GM23338 (cell line): ENCODE measurements at regions not wholly inside any gene's neighbourhood (a gene's known extent, or its start where the extent isn't known, plus 50 kb on each side); places are given as distances from the start of the nearest gene placed in this dataset.

Experiments used
- ATAC-seq: fragments of 200-7000 bp; cut with Tn5 transposase; 3 replicates; pipeline ENCODE4 v1.9.1; 2020
- DNase-seq: peaks from one replicate; pipeline ENCODE4 v3.0.0-alpha.2; 2015; ENCODE audit warnings: low spot score
- H2AFZ ChIP-seq: fragments of 200-600 bp; sonication (generic); 2 replicates; pipeline ENCODE4 v1.8.0; 2016; ENCODE audit warnings: antibody characterized with exemption, mild to moderate bottlenecking, moderate library complexity
- H3F3A ChIP-seq: fragments of 200-600 bp; sonication (generic); replicated peaks from 2 replicates; pipeline ENCODE4 v1.8.0; 2017; ENCODE audit warnings: antibody characterized with exemption, mixed run types, low read depth
- H3K27ac ChIP-seq: fragments of 200-600 bp; sonication (generic); 2 replicates; pipeline ENCODE4 v1.6.1; 2016; ENCODE audit warnings: low read depth
- H3K27me3 ChIP-seq: fragments of 200-600 bp; sonication (generic); 2 replicates; pipeline ENCODE4 v1.8.0; 2016; ENCODE audit warnings: mild to moderate bottlenecking, mixed run types, moderate library complexity; ENCODE audit not compliant: insufficient read depth
- H3K36me3 ChIP-seq: fragments of 200-600 bp; sonication (generic); 2 replicates; pipeline ENCODE4 v1.8.0; 2016; ENCODE audit warnings: mild to moderate bottlenecking; ENCODE audit not compliant: insufficient read depth
- H3K4me1 ChIP-seq: fragments of 200-600 bp; sonication (generic); 2 replicates; pipeline ENCODE4 v1.8.0; 2016; ENCODE audit warnings: mild to moderate bottlenecking, moderate library complexity; ENCODE audit not compliant: insufficient read depth
- H3K4me2 ChIP-seq: fragments of 200-600 bp; sonication (generic); 2 replicates; pipeline ENCODE4 v1.7.1; 2017; ENCODE audit warnings: mixed run types
- H3K4me3 ChIP-seq: fragments of 200-600 bp; sonication (generic); 2 replicates; pipeline ENCODE4 v1.6.1; 2016; ENCODE audit warnings: mixed run types
- H3K79me2 ChIP-seq: fragments of 200-600 bp; sonication (generic); replicated peaks from 2 replicates; pipeline ENCODE4 v1.8.0; 2017; ENCODE audit warnings: mild to moderate bottlenecking; ENCODE audit not compliant: insufficient read depth
- H3K9me2 ChIP-seq: fragments of 200-600 bp; sonication (generic); 2 replicates; pipeline ENCODE4 v1.8.0; 2017; ENCODE audit not compliant: insufficient read depth
- H4K20me1 ChIP-seq: fragments of 200-600 bp; sonication (generic); replicated peaks from 2 replicates; pipeline ENCODE4 v1.8.0; 2017; ENCODE audit warnings: mild to moderate bottlenecking; ENCODE audit not compliant: insufficient read depth
- H3K27ac Mint-ChIP-seq: 2 replicates; pipeline ENCODE4 v1.8.0; 2020; ENCODE audit warnings: inconsistent platforms, mild to moderate bottlenecking, moderate library complexity, mixed read lengths
- H3K27me3 Mint-ChIP-seq: 3 replicates; pipeline ENCODE4 v1.8.0; 2022; ENCODE audit warnings: low read depth, mild to moderate bottlenecking, moderate library complexity, mixed read lengths, inconsistent platforms; ENCODE audit not compliant: insufficient read depth, poor library complexity
- H3K36me3 Mint-ChIP-seq: 3 replicates; pipeline ENCODE4 v1.8.0; 2021; ENCODE audit warnings: low read depth, mild to moderate bottlenecking, inconsistent platforms, moderate library complexity, mixed read lengths
- H3K4me1 Mint-ChIP-seq: 3 replicates; pipeline ENCODE4 v1.8.0; 2020; ENCODE audit warnings: mild to moderate bottlenecking, inconsistent platforms, mixed read lengths
- H3K4me3 Mint-ChIP-seq: 3 replicates; pipeline ENCODE4 v1.8.0; 2021; ENCODE audit warnings: moderate library complexity, mild to moderate bottlenecking, inconsistent platforms, mixed read lengths
- H3K9me3 Mint-ChIP-seq: 3 replicates; pipeline ENCODE4 v1.8.0; 2020; ENCODE audit warnings: moderate library complexity, mild to moderate bottlenecking, inconsistent platforms, mixed read lengths
- CREB1 ChIP-seq: fragments of 250-450 bp; sonication (Bioruptor Pico); IDR thresholded peaks from 2 replicates; pipeline ENCODE4 v1.5.0; 2020; ENCODE audit warnings: low read depth, mild to moderate bottlenecking, moderate library complexity
- EZH2 ChIP-seq: fragments of 200-600 bp; sonication (generic); IDR thresholded peaks from one replicate; pipeline ENCODE4 v1.8.0; 2017; ENCODE audit warnings: antibody characterized with exemption, mild to moderate bottlenecking, low read depth; ENCODE audit not compliant: unreplicated experiment
- EZH2phosphoT487 ChIP-seq: fragments of 200-600 bp; sonication (generic); IDR thresholded peaks from one replicate; pipeline ENCODE4 v1.8.1; 2018; ENCODE audit warnings: antibody characterized with exemption; ENCODE audit not compliant: unreplicated experiment
- JUNB ChIP-seq: IDR thresholded peaks from one replicate; pipeline ENCODE4 v1.6.1; 2016; ENCODE audit warnings: antibody characterized with exemption; ENCODE audit not compliant: unreplicated experiment
- NANOG ChIP-seq: IDR thresholded peaks from 2 replicates; pipeline ENCODE4 v1.6.1; 2016; ENCODE audit warnings: antibody characterized with exemption, borderline replicate concordance
- POLR2AphosphoS5 ChIP-seq: IDR thresholded peaks from 2 replicates; pipeline ENCODE4 v1.6.1; 2016; ENCODE audit warnings: antibody characterized with exemption, low read depth
- STAT1 ChIP-seq: IDR thresholded peaks from one replicate; pipeline ENCODE4 v1.6.1; 2016; ENCODE audit warnings: antibody characterized with exemption; ENCODE audit not compliant: unreplicated experiment
- ZNF114 ChIP-seq: fragments of 250-450 bp; sonication (Bioruptor Pico); IDR thresholded peaks from 2 replicates; pipeline ENCODE4 v1.5.0; 2020; ENCODE audit warnings: mild to moderate bottlenecking, moderate library complexity
- ZNF331 ChIP-seq: fragments of 250-450 bp; sonication (Bioruptor Pico); IDR thresholded peaks from 2 replicates; pipeline ENCODE4 v1.5.0; 2020; ENCODE audit warnings: low read depth, mild to moderate bottlenecking, moderate library complexity
- TF ChIP-seq, protein P1 (sequence below), 2 experiments: fragments of 200-600 bp in 1 of 2; sonication (generic) in 1 of 2; conservative IDR thresholded peaks; 2 replicates each; pipeline versions ENCODE4 v1.5.1 to v1.6.1; 2016 to 2017; ENCODE audit warnings: antibody characterized with exemption in 2 of 2, low read depth in 2 of 2, mild to moderate bottlenecking in 2 of 2, moderate library complexity in 1 of 2
- TF ChIP-seq, protein P2 (sequence below): IDR thresholded peaks from 2 replicates; pipeline ENCODE4 v1.6.1; 2016; ENCODE audit warnings: antibody characterized with exemption
- TF ChIP-seq, protein P3 (sequence below): fragments of 250-450 bp; sonication (Bioruptor Pico); IDR thresholded peaks from 2 replicates; pipeline ENCODE4 v1.5.0; 2020; ENCODE audit warnings: mild to moderate bottlenecking, moderate library complexity
- TF ChIP-seq, protein P4 (sequence below): IDR thresholded peaks from one replicate; pipeline ENCODE4 v1.6.1; 2018; ENCODE audit warnings: antibody characterized with exemption; ENCODE audit not compliant: unreplicated experiment

DNA sequence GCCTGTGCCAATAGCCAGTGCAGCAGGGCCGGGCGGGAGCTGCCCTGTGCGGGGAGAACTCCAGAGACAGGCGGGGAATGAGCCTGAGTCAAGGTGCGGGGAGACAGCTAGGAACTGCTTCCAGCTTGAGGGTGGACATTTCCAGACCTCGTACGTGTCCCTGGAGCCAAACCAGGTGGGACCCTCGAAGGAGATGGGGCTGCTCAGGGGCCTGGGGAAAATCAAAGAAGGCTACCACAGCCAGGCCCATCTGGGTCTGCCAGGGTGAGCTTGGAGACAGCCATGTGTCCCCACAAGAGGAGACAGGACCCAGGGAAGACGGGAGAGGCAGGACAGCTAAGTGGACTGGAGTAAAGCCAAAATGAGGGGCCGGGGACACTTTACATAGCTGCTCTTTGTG, 504.9 kb upstream of the MGMT start:
- H3K4me3 ChIP-seq = no peak overlapping the region
- no peak overlapping the region for H3K27ac ChIP-seq
- TF ChIP-seq, protein P1, sequence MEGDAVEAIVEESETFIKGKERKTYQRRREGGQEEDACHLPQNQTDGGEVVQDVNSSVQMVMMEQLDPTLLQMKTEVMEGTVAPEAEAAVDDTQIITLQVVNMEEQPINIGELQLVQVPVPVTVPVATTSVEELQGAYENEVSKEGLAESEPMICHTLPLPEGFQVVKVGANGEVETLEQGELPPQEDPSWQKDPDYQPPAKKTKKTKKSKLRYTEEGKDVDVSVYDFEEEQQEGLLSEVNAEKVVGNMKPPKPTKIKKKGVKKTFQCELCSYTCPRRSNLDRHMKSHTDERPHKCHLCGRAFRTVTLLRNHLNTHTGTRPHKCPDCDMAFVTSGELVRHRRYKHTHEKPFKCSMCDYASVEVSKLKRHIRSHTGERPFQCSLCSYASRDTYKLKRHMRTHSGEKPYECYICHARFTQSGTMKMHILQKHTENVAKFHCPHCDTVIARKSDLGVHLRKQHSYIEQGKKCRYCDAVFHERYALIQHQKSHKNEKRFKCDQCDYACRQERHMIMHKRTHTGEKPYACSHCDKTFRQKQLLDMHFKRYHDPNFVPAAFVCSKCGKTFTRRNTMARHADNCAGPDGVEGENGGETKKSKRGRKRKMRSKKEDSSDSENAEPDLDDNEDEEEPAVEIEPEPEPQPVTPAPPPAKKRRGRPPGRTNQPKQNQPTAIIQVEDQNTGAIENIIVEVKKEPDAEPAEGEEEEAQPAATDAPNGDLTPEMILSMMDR (conservative IDR thresholded peaks at IDR 0.05; ENCODE audit: low read depth in 2 of 2) = no peak
- TF ChIP-seq NANOG (no peak), ZNF114 (CRISPR knock-in tag) (no peak), POLR2AphosphoS5 (no peak), EZH2phosphoT487 (no peak), STAT1 (no peak), CREB1 (CRISPR knock-in tag) (no peak), ZNF331 (CRISPR knock-in tag) (no peak), JUNB (no peak), EZH2 (no peak)
- TF ChIP-seq, protein P2, sequence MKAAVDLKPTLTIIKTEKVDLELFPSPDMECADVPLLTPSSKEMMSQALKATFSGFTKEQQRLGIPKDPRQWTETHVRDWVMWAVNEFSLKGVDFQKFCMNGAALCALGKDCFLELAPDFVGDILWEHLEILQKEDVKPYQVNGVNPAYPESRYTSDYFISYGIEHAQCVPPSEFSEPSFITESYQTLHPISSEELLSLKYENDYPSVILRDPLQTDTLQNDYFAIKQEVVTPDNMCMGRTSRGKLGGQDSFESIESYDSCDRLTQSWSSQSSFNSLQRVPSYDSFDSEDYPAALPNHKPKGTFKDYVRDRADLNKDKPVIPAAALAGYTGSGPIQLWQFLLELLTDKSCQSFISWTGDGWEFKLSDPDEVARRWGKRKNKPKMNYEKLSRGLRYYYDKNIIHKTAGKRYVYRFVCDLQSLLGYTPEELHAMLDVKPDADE = no peak
- TF ChIP-seq, protein P3, sequence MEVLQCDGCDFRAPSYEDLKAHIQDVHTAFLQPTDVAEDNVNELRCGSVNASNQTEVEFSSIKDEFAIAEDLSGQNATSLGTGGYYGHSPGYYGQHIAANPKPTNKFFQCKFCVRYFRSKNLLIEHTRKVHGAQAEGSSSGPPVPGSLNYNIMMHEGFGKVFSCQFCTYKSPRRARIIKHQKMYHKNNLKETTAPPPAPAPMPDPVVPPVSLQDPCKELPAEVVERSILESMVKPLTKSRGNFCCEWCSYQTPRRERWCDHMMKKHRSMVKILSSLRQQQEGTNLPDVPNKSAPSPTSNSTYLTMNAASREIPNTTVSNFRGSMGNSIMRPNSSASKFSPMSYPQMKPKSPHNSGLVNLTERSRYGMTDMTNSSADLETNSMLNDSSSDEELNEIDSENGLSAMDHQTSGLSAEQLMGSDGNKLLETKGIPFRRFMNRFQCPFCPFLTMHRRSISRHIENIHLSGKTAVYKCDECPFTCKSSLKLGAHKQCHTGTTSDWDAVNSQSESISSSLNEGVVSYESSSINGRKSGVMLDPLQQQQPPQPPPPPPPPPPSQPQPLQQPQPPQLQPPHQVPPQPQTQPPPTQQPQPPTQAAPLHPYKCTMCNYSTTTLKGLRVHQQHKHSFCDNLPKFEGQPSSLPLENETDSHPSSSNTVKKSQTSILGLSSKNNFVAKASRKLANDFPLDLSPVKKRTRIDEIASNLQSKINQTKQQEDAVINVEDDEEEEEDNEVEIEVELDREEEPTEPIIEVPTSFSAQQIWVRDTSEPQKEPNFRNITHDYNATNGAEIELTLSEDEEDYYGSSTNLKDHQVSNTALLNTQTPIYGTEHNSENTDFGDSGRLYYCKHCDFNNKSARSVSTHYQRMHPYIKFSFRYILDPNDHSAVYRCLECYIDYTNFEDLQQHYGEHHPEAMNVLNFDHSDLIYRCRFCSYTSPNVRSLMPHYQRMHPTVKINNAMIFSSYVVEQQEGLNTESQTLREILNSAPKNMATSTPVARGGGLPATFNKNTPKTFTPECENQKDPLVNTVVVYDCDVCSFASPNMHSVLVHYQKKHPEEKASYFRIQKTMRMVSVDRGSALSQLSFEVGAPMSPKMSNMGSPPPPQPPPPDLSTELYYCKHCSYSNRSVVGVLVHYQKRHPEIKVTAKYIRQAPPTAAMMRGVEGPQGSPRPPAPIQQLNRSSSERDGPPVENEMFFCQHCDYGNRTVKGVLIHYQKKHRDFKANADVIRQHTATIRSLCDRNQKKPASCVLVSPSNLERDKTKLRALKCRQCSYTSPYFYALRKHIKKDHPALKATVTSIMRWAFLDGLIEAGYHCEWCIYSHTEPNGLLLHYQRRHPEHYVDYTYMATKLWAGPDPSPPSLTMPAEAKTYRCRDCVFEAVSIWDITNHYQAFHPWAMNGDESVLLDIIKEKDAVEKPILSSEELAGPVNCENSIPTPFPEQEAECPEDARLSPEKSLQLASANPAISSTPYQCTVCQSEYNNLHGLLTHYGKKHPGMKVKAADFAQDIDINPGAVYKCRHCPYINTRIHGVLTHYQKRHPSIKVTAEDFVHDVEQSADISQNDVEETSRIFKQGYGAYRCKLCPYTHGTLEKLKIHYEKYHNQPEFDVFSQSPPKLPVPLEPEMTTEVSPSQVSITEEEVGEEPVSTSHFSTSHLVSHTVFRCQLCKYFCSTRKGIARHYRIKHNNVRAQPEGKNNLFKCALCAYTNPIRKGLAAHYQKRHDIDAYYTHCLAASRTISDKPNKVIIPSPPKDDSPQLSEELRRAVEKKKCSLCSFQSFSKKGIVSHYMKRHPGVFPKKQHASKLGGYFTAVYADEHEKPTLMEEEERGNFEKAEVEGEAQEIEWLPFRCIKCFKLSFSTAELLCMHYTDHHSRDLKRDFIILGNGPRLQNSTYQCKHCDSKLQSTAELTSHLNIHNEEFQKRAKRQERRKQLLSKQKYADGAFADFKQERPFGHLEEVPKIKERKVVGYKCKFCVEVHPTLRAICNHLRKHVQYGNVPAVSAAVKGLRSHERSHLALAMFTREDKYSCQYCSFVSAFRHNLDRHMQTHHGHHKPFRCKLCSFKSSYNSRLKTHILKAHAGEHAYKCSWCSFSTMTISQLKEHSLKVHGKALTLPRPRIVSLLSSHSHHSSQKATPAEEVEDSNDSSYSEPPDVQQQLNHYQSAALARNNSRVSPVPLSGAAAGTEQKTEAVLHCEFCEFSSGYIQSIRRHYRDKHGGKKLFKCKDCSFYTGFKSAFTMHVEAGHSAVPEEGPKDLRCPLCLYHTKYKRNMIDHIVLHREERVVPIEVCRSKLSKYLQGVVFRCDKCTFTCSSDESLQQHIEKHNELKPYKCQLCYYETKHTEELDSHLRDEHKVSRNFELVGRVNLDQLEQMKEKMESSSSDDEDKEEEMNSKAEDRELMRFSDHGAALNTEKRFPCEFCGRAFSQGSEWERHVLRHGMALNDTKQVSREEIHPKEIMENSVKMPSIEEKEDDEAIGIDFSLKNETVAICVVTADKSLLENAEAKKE (CRISPR knock-in tag) = no peak
- TF ChIP-seq, protein P4, sequence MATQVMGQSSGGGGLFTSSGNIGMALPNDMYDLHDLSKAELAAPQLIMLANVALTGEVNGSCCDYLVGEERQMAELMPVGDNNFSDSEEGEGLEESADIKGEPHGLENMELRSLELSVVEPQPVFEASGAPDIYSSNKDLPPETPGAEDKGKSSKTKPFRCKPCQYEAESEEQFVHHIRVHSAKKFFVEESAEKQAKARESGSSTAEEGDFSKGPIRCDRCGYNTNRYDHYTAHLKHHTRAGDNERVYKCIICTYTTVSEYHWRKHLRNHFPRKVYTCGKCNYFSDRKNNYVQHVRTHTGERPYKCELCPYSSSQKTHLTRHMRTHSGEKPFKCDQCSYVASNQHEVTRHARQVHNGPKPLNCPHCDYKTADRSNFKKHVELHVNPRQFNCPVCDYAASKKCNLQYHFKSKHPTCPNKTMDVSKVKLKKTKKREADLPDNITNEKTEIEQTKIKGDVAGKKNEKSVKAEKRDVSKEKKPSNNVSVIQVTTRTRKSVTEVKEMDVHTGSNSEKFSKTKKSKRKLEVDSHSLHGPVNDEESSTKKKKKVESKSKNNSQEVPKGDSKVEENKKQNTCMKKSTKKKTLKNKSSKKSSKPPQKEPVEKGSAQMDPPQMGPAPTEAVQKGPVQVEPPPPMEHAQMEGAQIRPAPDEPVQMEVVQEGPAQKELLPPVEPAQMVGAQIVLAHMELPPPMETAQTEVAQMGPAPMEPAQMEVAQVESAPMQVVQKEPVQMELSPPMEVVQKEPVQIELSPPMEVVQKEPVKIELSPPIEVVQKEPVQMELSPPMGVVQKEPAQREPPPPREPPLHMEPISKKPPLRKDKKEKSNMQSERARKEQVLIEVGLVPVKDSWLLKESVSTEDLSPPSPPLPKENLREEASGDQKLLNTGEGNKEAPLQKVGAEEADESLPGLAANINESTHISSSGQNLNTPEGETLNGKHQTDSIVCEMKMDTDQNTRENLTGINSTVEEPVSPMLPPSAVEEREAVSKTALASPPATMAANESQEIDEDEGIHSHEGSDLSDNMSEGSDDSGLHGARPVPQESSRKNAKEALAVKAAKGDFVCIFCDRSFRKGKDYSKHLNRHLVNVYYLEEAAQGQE = no peak
- no peak overlapping the region; the same call in 1 of the 2 replicates for H2AFZ ChIP-seq
- H3F3A ChIP-seq = no peaks in the 10 kb centered on the region
- no peak overlapping the region for H3K4me3 Mint-ChIP-seq
- H3K36me3 Mint-ChIP-seq = no peaks in the 10 kb centered on the region; the same call in 2 of the 3 replicates
- peak; percentile 47; the same call in 2 of the 3 replicates for ATAC-seq
- no peak overlapping the region for H3K4me2 ChIP-seq
- no peaks in the 10 kb centered on the region for H3K9me2 ChIP-seq
- no peaks in the 10 kb centered on the region; the same call in 2 of the 3 replicates for H3K4me1 Mint-ChIP-seq
- H4K20me1 ChIP-seq = no peaks in the 10 kb centered on the region
- H3K4me1 ChIP-seq = no peaks in the 10 kb centered on the region
- H3K27me3 ChIP-seq = no peaks in the 10 kb centered on the region
- H3K27me3 Mint-ChIP-seq = peaks cover 2% of the 10 kb centered on the region
- no peaks in the 10 kb centered on the region; the same call in 1 of the 2 replicates for H3K36me3 ChIP-seq
- no peaks in the 10 kb centered on the region for H3K79me2 ChIP-seq
- H3K9me3 Mint-ChIP-seq = peaks cover 8% of the 10 kb centered on the region; the same call in 1 of the 3 replicates
- no peak overlapping the region for H3K27ac Mint-ChIP-seq
- DNase-seq = peak; percentile 10
